Ascending aorta (tissue), 2 donors: ENCODE measurements at regions not wholly inside any gene's neighbourhood (a gene's known extent, or its start where the extent isn't known, plus 50 kb on each side); places are given as distances from the start of the nearest gene placed in this dataset.

ENCODE experiments used
- DNase-seq, 2 donors: peaks; one replicate each; pipeline ENCODE4 v3.0.0-alpha.2; 2019; ENCODE audit warnings: low spot score in 2 of 2
- H3K27ac ChIP-seq, 2 donors: fragments of 200-600 bp; sonication (generic); one replicate each; pipeline ENCODE4 v1.5.1; 2016 to 2017; ENCODE audit warnings: mild to moderate bottlenecking in 1 of 2
- H3K27me3 ChIP-seq: fragments of 200-600 bp; sonication (generic); one replicate; pipeline ENCODE4 v1.5.1; 2017
- H3K36me3 ChIP-seq, 2 donors: fragments of 200-600 bp; sonication (generic); one replicate each; pipeline ENCODE4 v1.5.1; 2016
- H3K4me1 ChIP-seq, 2 donors: fragments of 200-600 bp; sonication (generic); one replicate each; pipeline ENCODE4 v1.5.1; 2016 to 2017; ENCODE audit warnings: mild to moderate bottlenecking in 1 of 2
- H3K4me3 ChIP-seq, 2 donors: fragments of 200-600 bp; sonication (generic); one replicate each; pipeline ENCODE4 v1.5.1; 2016 to 2017; ENCODE audit warnings: mild to moderate bottlenecking in 1 of 2
- H3K9me3 ChIP-seq, 2 donors: fragments of 200-600 bp; sonication (generic); one replicate each; pipeline ENCODE4 v1.5.1; 2016
- intact Hi-C: fragments of 100-400 bp; cut with DNase I; formaldehyde crosslinking; loops from one replicate; pipeline ENCODE4 v1.15.1; 2023
- TF ChIP-seq, protein P1 (sequence below), 3 experiments: fragments of 200-600 bp in 2 of 3; fragments of 450-650 bp in 1 of 3; sonication (generic) in 2 of 3; IDR thresholded peaks; one replicate each; pipeline ENCODE4 v1.5.1; 2016 to 2019; ENCODE audit warnings: antibody characterized with exemption in 3 of 3, mild to moderate bottlenecking in 1 of 3, moderate library complexity in 1 of 3

- intact Hi-C loops: no loop called here
- H3K27me3 ChIP-seq: no peaks in the 10 kb centered on the region
These were observed 218.6 kb upstream of the TAC1 start for GRCh38 chr7:97513326-97513725.

DNA sequence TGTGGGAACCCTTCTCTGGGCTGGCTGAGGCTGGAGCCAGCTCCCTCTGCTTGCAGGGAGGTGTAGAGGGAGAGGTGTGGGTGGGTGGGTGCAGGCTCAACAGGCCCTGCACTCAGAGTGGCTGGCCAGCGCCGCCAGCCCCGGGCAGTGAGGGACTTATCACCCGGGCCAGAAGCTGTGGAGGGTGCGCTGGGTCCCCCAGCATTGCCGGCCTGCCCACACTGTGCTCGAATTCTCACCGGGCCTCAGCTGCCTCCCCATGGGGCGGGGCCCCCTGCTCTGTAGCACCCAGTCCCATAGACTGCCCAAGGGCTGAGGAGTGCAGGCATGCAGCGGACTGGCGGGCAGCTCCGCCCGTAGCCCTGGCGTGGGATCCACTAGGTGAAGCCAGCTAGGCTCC lies 190.7 kb upstream of the TAC1 start:
- DNase-seq: no peak
- Histone ChIP-seq H3K27me3 (no peaks in the 10 kb centered on the region), H3K36me3 (no peaks in the 10 kb centered on the region), H3K9me3 (no peaks in the 10 kb centered on the region), H3K27ac (no peak overlapping the region), H3K4me3 (no peak overlapping the region), H3K4me1 (no peaks in the 10 kb centered on the region)
- intact Hi-C loops: no loop called here
- TF ChIP-seq, protein P1, sequence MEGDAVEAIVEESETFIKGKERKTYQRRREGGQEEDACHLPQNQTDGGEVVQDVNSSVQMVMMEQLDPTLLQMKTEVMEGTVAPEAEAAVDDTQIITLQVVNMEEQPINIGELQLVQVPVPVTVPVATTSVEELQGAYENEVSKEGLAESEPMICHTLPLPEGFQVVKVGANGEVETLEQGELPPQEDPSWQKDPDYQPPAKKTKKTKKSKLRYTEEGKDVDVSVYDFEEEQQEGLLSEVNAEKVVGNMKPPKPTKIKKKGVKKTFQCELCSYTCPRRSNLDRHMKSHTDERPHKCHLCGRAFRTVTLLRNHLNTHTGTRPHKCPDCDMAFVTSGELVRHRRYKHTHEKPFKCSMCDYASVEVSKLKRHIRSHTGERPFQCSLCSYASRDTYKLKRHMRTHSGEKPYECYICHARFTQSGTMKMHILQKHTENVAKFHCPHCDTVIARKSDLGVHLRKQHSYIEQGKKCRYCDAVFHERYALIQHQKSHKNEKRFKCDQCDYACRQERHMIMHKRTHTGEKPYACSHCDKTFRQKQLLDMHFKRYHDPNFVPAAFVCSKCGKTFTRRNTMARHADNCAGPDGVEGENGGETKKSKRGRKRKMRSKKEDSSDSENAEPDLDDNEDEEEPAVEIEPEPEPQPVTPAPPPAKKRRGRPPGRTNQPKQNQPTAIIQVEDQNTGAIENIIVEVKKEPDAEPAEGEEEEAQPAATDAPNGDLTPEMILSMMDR (IDR thresholded peaks at IDR 0.05): no peak

More at GRCh38 chr7:97513326-97513725, 218.6 kb upstream of the TAC1 start:
- no peak overlapping the region for H3K4me3 ChIP-seq
- H3K4me1 ChIP-seq: no peaks in the 10 kb centered on the region
- TF ChIP-seq, protein P1 (IDR thresholded peaks at IDR 0.05): no peak
- no peaks in the 10 kb centered on the region for H3K36me3 ChIP-seq
- no peak overlapping the region for H3K27ac ChIP-seq
- H3K9me3 ChIP-seq: no peaks in the 10 kb centered on the region
- no peak for DNase-seq

DNA sequence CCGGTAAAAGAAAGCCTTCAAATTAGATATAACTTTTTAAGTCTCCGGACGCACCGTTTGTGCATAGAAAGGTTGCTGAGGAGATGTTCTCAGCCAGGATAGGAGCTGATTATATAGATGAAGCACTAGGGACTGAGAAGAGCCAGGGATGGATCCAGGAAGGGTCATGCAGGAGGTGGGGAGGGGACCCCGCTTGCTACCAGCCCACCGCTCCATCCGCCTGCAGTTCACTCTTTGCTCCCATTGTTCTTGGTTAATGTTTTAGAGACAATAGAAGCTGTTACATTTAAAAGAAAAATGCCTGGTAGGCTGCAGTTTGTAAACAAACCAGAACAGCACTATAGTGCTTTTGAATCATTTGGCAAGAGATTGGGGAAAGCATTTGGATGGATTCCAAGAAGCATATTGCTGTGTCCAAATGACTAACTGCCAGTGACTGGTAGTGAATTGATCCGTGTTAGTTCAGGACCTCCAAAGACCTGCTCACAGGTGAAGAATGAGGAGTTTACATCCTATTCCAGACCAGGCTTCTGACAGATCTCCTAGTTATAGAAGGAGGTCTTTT lies 175.9 kb upstream of the TAC1 start:
- intact Hi-C loops: no loop called here
- no peak for DNase-seq
- TF ChIP-seq, protein P1 (IDR thresholded peaks at IDR 0.05): no peak
- Histone ChIP-seq H3K27me3 (no peaks in the 10 kb centered on the region), H3K4me1 (no peaks in the 10 kb centered on the region), H3K27ac (no peak overlapping the region), H3K4me3 (no peak overlapping the region), H3K9me3 (peaks cover 0 to 11% of the 10 kb centered on the region in 2 donors), H3K36me3 (no peaks in the 10 kb centered on the region)

GRCh38 chr7:97565665-97566064 lies 166.2 kb upstream of the TAC1 start:
- Histone ChIP-seq H3K36me3 (no peaks in the 10 kb centered on the region), H3K4me1 (no peaks in the 10 kb centered on the region), H3K4me3 (no peak overlapping the region), H3K9me3 (no peaks in the 10 kb centered on the region), H3K27me3 (no peaks in the 10 kb centered on the region), H3K27ac (no peak overlapping the region)
- TF ChIP-seq, protein P1 (IDR thresholded peaks at IDR 0.05): no peak
- DNase-seq: no peak
- intact Hi-C loops: no loop called here

- Histone ChIP-seq H3K27ac (no peak overlapping the region), H3K27me3 (no peaks in the 10 kb centered on the region), H3K4me3 (no peak overlapping the region), H3K9me3 (no peaks in the 10 kb centered on the region), H3K36me3 (no peaks in the 10 kb centered on the region), H3K4me1 (no peaks in the 10 kb centered on the region)
- TF ChIP-seq, protein P1 (IDR thresholded peaks at IDR 0.05): no peak
- DNase-seq: no peak
- intact Hi-C loops: no loop called here
These were observed 158.8 kb upstream of the TAC1 start for GRCh38 chr7:97573065-97573464.

- no peak overlapping the region for H3K4me3 ChIP-seq
- H3K4me1 ChIP-seq: no peaks in the 10 kb centered on the region
- no peak for DNase-seq
- no peaks in the 10 kb centered on the region for H3K9me3 ChIP-seq
- TF ChIP-seq, protein P1 (IDR thresholded peaks at IDR 0.05): no peak
- intact Hi-C loops: no loop called here
- no peak overlapping the region for H3K27ac ChIP-seq
- no peaks in the 10 kb centered on the region for H3K27me3 ChIP-seq
- no peaks in the 10 kb centered on the region for H3K36me3 ChIP-seq
These were observed 155.8 kb upstream of the TAC1 start for GRCh38 chr7:97576043-97576442.
